Nephron progenitor cell (in vitro differentiated cells): ENCODE measurements at regions not wholly inside any gene's neighbourhood (a gene's known extent, or its start where the extent isn't known, plus 50 kb on each side); places are given as distances from the start of the nearest gene placed in this dataset.

Source experiments
- DNase-seq: peaks from one replicate; pipeline ENCODE4 v3.0.0; 2021
- H3K27ac Mint-ChIP-seq: 2 replicates; pipeline ENCODE4 v1.8.0; 2021; ENCODE audit warnings: mild to moderate bottlenecking, moderate library complexity, mixed read lengths
- H3K27me3 Mint-ChIP-seq: 2 replicates; pipeline ENCODE4 v1.8.0; 2021; ENCODE audit warnings: mild to moderate bottlenecking, low read depth, mixed read lengths; ENCODE audit not compliant: poor library complexity
- H3K36me3 Mint-ChIP-seq: 2 replicates; pipeline ENCODE4 v1.8.0; 2021; ENCODE audit warnings: low read depth, mixed read lengths
- H3K4me1 Mint-ChIP-seq: 2 replicates; pipeline ENCODE4 v1.8.0; 2021; ENCODE audit warnings: mixed read lengths
- H3K4me3 Mint-ChIP-seq: 2 replicates; pipeline ENCODE4 v1.8.0; 2021; ENCODE audit warnings: mild to moderate bottlenecking, moderate library complexity, mixed read lengths
- H3K9me3 Mint-ChIP-seq: 2 replicates; pipeline ENCODE4 v1.8.0; 2021; ENCODE audit warnings: mild to moderate bottlenecking, moderate library complexity, mixed read lengths
- TF ChIP-seq, protein P1 (sequence below): fragments of 200-600 bp; sonication (generic); IDR thresholded peaks from 2 replicates; pipeline ENCODE4 v1.5.0; 2021; ENCODE audit warnings: antibody characterized with exemption

DNA sequence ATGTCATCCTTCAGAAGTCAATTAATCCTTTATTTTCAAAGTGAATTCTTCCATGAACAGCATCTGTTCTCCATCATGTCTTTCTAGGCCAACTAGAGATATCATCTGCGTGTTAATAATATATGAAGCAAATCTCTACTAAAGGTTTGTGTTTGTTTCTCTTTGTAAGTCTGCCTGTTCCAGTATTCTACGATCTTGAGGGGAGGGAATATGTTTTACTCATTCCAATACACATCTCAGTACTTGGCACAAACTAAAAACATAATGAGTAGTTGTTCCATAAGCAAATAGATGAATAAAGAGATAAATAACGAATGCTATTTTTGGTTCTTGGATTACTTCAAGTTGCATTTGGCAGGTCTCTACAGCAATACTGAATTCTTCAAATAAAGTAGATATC lies 470.7 kb upstream of the GRIN3A start:
- DNase-seq: no peak
- no peaks in the 10 kb centered on the region for H3K27me3 Mint-ChIP-seq

DNA sequence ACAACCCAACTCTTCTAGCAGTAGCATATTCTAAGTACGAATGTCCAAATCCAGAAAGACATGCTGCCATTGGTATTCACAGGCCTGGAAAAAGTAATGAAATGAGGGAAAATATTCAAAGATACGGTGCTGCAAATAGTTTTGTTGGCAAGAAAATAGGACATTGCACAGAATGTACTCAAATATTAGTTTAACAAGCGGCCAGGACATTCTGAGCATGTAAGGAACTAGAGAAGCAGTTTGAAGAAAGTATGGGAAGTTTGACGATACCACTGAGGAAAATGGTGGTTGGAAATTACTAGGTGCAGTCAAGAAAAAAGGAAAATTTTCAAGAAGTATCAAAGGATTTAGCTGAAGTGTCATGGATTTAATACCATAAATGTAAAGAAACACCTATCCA lies 468.0 kb upstream of the GRIN3A start:
- no peak for DNase-seq
- no peak overlapping the region for H3K27ac Mint-ChIP-seq
- TF ChIP-seq, protein P1, sequence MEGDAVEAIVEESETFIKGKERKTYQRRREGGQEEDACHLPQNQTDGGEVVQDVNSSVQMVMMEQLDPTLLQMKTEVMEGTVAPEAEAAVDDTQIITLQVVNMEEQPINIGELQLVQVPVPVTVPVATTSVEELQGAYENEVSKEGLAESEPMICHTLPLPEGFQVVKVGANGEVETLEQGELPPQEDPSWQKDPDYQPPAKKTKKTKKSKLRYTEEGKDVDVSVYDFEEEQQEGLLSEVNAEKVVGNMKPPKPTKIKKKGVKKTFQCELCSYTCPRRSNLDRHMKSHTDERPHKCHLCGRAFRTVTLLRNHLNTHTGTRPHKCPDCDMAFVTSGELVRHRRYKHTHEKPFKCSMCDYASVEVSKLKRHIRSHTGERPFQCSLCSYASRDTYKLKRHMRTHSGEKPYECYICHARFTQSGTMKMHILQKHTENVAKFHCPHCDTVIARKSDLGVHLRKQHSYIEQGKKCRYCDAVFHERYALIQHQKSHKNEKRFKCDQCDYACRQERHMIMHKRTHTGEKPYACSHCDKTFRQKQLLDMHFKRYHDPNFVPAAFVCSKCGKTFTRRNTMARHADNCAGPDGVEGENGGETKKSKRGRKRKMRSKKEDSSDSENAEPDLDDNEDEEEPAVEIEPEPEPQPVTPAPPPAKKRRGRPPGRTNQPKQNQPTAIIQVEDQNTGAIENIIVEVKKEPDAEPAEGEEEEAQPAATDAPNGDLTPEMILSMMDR: no peak

More for the DNA sequence above, 470.7 kb upstream of the GRIN3A start:
- Mint-ChIP-seq H3K9me3 (no peaks in the 10 kb centered on the region), H3K36me3 (no peaks in the 10 kb centered on the region), H3K27ac (no peak overlapping the region), H3K4me1 (no peaks in the 10 kb centered on the region), H3K4me3 (no peak overlapping the region)
- TF ChIP-seq, protein P1: no peak

DNA sequence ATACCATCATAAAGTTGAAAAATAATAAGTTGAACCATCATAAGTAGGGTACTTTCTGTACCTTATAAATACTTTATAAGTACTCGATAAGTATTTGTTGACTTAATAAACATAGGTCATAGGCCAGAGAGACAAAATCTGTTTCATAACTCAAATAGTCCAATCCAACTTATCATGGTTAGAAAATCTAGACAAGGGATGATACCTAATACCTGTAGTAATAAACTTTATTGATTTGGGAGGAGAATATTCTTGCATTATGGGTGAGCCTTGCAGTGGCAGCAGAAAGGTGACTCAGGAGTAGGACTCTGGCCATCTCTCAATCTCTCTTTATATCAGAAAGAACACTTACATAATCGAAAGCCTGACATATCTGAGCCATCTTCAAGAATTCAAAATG lies 466.8 kb upstream of the GRIN3A start:
- H3K4me1 Mint-ChIP-seq: no peaks in the 10 kb centered on the region
- TF ChIP-seq, protein P1: no peak
- H3K27me3 Mint-ChIP-seq: no peaks in the 10 kb centered on the region

More for the DNA sequence above, 468.0 kb upstream of the GRIN3A start:
- Mint-ChIP-seq H3K27me3 (no peaks in the 10 kb centered on the region), H3K4me3 (no peak overlapping the region), H3K4me1 (no peaks in the 10 kb centered on the region), H3K36me3 (no peaks in the 10 kb centered on the region), H3K9me3 (no peaks in the 10 kb centered on the region)

DNA sequence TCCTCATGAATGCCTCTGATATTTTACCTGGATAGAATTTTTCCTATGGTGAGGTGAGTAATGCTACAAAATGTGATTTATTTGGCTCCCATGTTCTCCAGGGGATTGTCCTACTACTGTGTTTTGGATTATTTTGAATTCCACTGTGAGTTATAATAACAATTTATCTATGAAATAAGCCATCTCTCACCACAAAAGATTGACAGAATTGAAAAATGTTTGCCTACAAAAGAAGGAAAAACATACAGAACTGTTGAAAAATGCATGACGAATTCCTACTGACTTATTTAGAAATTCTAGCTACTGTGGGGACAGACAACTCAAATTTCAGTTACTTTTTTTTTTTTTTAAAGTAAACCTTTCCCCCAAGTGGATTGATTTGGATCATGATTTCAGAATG lies 463.7 kb upstream of the GRIN3A start:
- no peaks in the 10 kb centered on the region for H3K27me3 Mint-ChIP-seq
- no peak overlapping the region for H3K4me3 Mint-ChIP-seq
- DNase-seq: no peak
- TF ChIP-seq, protein P1: no peak
- H3K9me3 Mint-ChIP-seq: no peaks in the 10 kb centered on the region
- no peaks in the 10 kb centered on the region for H3K4me1 Mint-ChIP-seq
- H3K27ac Mint-ChIP-seq: no peak overlapping the region
- H3K36me3 Mint-ChIP-seq: no peaks in the 10 kb centered on the region

More for the DNA sequence above, 466.8 kb upstream of the GRIN3A start:
- Mint-ChIP-seq H3K27ac (no peak overlapping the region), H3K9me3 (no peaks in the 10 kb centered on the region), H3K4me3 (no peak overlapping the region), H3K36me3 (no peaks in the 10 kb centered on the region)
- no peak for DNase-seq

DNA sequence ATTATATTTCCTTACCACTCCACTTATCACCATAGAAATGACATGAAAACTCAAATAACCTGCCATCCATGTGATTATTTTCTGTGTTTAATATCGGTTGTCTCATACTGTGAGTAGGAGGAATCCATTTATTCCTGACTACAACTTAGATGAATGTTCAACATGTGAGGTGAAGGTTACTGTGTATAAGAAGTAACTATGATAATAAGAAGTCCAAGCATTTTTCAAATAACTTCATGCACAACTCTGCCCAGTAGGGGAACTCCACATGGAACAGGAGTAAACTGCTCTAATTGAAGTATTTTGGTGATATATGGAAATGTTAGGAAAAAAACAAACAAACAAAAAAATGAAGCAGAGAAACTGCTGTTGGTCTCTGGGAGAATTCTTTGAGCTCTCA lies 447.5 kb upstream of the GRIN3A start:
- H3K4me1 Mint-ChIP-seq: no peaks in the 10 kb centered on the region
- H3K27me3 Mint-ChIP-seq: no peaks in the 10 kb centered on the region
- H3K27ac Mint-ChIP-seq: no peak overlapping the region
- TF ChIP-seq, protein P1: no peak
- H3K4me3 Mint-ChIP-seq: no peak overlapping the region
- no peaks in the 10 kb centered on the region for H3K36me3 Mint-ChIP-seq
- H3K9me3 Mint-ChIP-seq: peaks cover 4% of the 10 kb centered on the region
- no peak for DNase-seq

DNA sequence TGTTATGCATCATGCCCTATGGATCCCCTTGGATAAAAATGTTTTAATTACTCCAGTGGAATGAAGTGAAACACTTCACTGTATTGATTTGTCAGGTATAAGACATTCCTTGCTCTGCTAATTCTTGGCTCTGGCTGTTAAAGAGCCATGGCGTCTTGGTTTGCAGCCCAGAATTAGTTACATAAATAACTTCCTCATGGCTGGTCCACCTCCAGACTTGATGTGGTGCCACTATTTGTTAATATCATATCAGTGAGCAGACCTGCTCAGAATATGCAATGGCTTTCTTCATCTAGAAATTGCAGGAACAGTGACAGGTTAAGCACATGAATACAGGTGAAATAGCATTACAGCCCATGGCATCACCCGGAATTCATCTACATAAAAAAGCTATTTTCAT lies 446.9 kb upstream of the GRIN3A start:
- H3K27ac Mint-ChIP-seq: no peak overlapping the region
- H3K4me1 Mint-ChIP-seq: no peaks in the 10 kb centered on the region
- TF ChIP-seq, protein P1: no peak
- H3K27me3 Mint-ChIP-seq: no peaks in the 10 kb centered on the region
- no peak overlapping the region for H3K4me3 Mint-ChIP-seq
- H3K9me3 Mint-ChIP-seq: peaks cover 4% of the 10 kb centered on the region
- no peak for DNase-seq
- H3K36me3 Mint-ChIP-seq: no peaks in the 10 kb centered on the region
